Suprapubic skin (tissue), 4 donors: ENCODE measurements at regions not wholly inside any gene's neighbourhood (a gene's known extent, or its start where the extent isn't known, plus 50 kb on each side); places are given as distances from the start of the nearest gene placed in this dataset.

Source experiments
- DNase-seq, 2 donors: peaks; one replicate each; pipeline ENCODE4 v3.0.0-alpha.2; 2019; ENCODE audit warnings: low spot score in 2 of 2
- H3K27ac ChIP-seq: fragments of 200-600 bp; sonication (generic); one replicate; pipeline ENCODE4 v1.5.1; 2019
- H3K27me3 ChIP-seq: fragments of 200-600 bp; sonication (generic); one replicate; pipeline ENCODE4 v1.5.1; 2019
- H3K36me3 ChIP-seq: fragments of 200-600 bp; sonication (generic); one replicate; pipeline ENCODE4 v1.5.1; 2019
- H3K4me1 ChIP-seq: fragments of 200-600 bp; sonication (generic); one replicate; pipeline ENCODE4 v1.5.1; 2019
- H3K4me3 ChIP-seq: fragments of 200-600 bp; sonication (generic); one replicate; pipeline ENCODE4 v1.5.1; 2019; ENCODE audit warnings: mild to moderate bottlenecking
- H3K9me3 ChIP-seq: fragments of 200-600 bp; sonication (generic); one replicate; pipeline ENCODE4 v1.5.1; 2019
- CTCF ChIP-seq, 2 donors: fragments of 200-600 bp in 1 of 2; fragments of 450-650 bp in 1 of 2; sonication (generic) in 1 of 2; IDR thresholded peaks; one replicate each; pipeline ENCODE4 v1.5.1; 2016 to 2019; ENCODE audit warnings: antibody characterized with exemption in 2 of 2, mild to moderate bottlenecking in 1 of 2, moderate library complexity in 1 of 2
- EP300 ChIP-seq: sonication (generic); formaldehyde crosslinking; IDR thresholded peaks from one replicate; pipeline ENCODE4 v1.6.1; 2017; ENCODE audit warnings: antibody characterized with exemption
- POLR2A ChIP-seq, 2 donors: fragments of 450-650 bp; IDR thresholded peaks; one replicate each; pipeline ENCODE4 v1.6.1; 2017; ENCODE audit warnings: antibody characterized with exemption in 2 of 2, mild to moderate bottlenecking in 2 of 2, moderate library complexity in 2 of 2
- POLR2AphosphoS5 ChIP-seq, 3 donors: sonication (generic); formaldehyde crosslinking; IDR thresholded peaks; one replicate each; pipeline ENCODE4 v1.6.1; 2017; ENCODE audit warnings: antibody characterized with exemption in 3 of 3
- WGBS: methylation state at CpG from one replicate; pipeline ENCODE4 v1.1.5; 2018; 5-methylcytosine and 5-hydroxymethylcytosine counted together

- Histone ChIP-seq H3K9me3 (no peaks in the 10 kb centered on the region), H3K4me1 (no peaks in the 10 kb centered on the region), H3K27me3 (peaks cover 3% of the 10 kb centered on the region), H3K36me3 (no peaks in the 10 kb centered on the region), H3K4me3 (no peak overlapping the region), H3K27ac (no peak overlapping the region)
- DNase-seq, result no peak
- TF ChIP-seq POLR2A (IDR thresholded peaks at IDR 0.05), result no peak
- 56% methylated on average over 5 of the region's 5 CpGs for WGBS
Measured at GRCh38 chr13:24083141-24083540, 77.4 kb upstream of the SPATA13 start.

- Histone ChIP-seq H3K4me1 (no peaks in the 10 kb centered on the region), H3K27me3 (peaks cover 3% of the 10 kb centered on the region), H3K36me3 (no peaks in the 10 kb centered on the region), H3K27ac (no peak overlapping the region), H3K4me3 (no peak overlapping the region), H3K9me3 (no peaks in the 10 kb centered on the region)
- DNase-seq, result no peak
- TF ChIP-seq POLR2A (IDR thresholded peaks at IDR 0.05) (no peak), POLR2AphosphoS5 (IDR thresholded peaks at IDR 0.05) (no peak), CTCF (IDR thresholded peaks at IDR 0.05) (no peak), EP300 (no peak)
- 57% methylated on average over 15 of the region's 15 CpGs for WGBS
Measured at GRCh38 chr13:24083722-24084421, 76.6 kb upstream of the SPATA13 start.

- Histone ChIP-seq H3K36me3 (no peaks in the 10 kb centered on the region), H3K27ac (no peak overlapping the region), H3K27me3 (peaks cover 3% of the 10 kb centered on the region), H3K4me3 (no peak overlapping the region), H3K9me3 (no peaks in the 10 kb centered on the region), H3K4me1 (no peaks in the 10 kb centered on the region)
- TF ChIP-seq POLR2AphosphoS5 (IDR thresholded peaks at IDR 0.05) (no peak), EP300 (no peak), POLR2A (IDR thresholded peaks at IDR 0.05) (no peak), CTCF (IDR thresholded peaks at IDR 0.05) (no peak)
- WGBS, result 74% methylated on average over 4 of the region's 4 CpGs
- DNase-seq, result no peak
Measured at GRCh38 chr13:24085662-24086061, 74.9 kb upstream of the SPATA13 start.

GRCh38 chr13:24086642-24087041 is 73.9 kb upstream of the SPATA13 start:
- Histone ChIP-seq H3K36me3 (no peaks in the 10 kb centered on the region), H3K4me1 (no peaks in the 10 kb centered on the region), H3K27ac (no peak overlapping the region), H3K9me3 (no peaks in the 10 kb centered on the region), H3K27me3 (peaks cover 3% of the 10 kb centered on the region), H3K4me3 (no peak overlapping the region)
- TF ChIP-seq POLR2AphosphoS5 (IDR thresholded peaks at IDR 0.05) (no peak), EP300 (no peak), CTCF (IDR thresholded peaks at IDR 0.05) (no peak), POLR2A (IDR thresholded peaks at IDR 0.05) (no peak)
- DNase-seq, result no peak
- 70% methylated on average over 6 of the region's 6 CpGs for WGBS

GRCh38 chr13:24087605-24088225 is 72.8 kb upstream of the SPATA13 start:
- Histone ChIP-seq H3K4me3 (no peak overlapping the region), H3K27me3 (peaks cover 3% of the 10 kb centered on the region), H3K9me3 (no peaks in the 10 kb centered on the region), H3K27ac (no peak overlapping the region), H3K4me1 (no peaks in the 10 kb centered on the region), H3K36me3 (no peaks in the 10 kb centered on the region)
- no peak for DNase-seq
- TF ChIP-seq CTCF (IDR thresholded peaks at IDR 0.05) (no peak), POLR2A (IDR thresholded peaks at IDR 0.05) (no peak), EP300 (no peak), POLR2AphosphoS5 (IDR thresholded peaks at IDR 0.05) (no peak)
- 65% methylated on average over 6 of the region's 7 CpGs for WGBS
